HG03060 (cell line): ENCODE measurements at regions not wholly inside any gene's neighbourhood (a gene's known extent, or its start where the extent isn't known, plus 50 kb on each side); places are given as distances from the start of the nearest gene placed in this dataset.
"Not testable (repeated sequence)": the region's sequence is repeated elsewhere in the genome, so short reads cannot be mapped to it uniquely, and the experiment has no call there.

ENCODE experiments used
- ATAC-seq: cut with Tn5 transposase; IDR thresholded peaks from one replicate; pipeline ENCODE4 v1.9.1; 2021; ENCODE audit warnings: low read depth, moderate number of reproducible peaks; ENCODE audit not compliant: unreplicated experiment

DNA sequence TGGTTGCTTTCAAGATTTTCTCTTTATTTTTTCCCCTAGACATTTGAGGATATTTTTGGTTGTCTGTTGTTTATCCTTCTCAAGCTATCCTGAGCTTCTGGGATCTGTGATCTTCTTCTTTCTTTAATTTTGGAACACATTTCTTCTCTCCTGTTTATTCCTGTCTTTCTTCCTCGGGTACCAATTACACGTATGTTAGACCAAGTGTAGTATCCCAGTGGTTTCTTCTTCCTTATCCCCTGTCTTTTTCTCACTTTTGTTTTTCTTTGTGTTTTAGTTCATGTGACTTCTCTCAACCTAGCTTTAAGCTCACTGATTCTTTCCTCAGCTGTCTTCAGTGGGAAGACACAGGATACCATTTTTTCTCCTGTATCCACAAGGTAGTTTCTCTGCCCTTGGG is 120.0 kb downstream of the GALR1 start:
- ATAC-seq: no peak

GRCh38 chr18:77373730-77374445 is 124.2 kb downstream of the GALR1 start:
- ATAC-seq: no peak

DNA sequence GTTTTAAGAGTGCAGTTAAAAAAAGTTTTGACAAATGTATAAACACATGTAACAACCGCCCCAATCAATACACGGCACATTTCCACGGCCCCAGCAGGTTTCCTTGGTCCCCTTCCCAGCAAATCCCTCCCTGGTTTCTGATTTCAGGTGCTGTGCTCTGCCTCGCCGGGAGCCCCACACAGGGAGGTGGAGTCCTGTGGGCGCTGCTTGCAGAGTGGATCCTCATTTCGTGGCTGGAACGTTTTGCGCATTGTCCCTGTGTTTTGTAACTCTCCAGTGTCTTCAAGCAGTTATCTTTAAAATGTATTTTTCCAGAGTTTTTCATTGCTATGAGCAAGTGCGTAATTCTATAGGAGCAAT is 124.8 kb downstream of the GALR1 start:
- no peak for ATAC-seq

- no peak for ATAC-seq
Observed at GRCh38 chr18:77376043-77376732, 126.5 kb downstream of the GALR1 start.

DNA sequence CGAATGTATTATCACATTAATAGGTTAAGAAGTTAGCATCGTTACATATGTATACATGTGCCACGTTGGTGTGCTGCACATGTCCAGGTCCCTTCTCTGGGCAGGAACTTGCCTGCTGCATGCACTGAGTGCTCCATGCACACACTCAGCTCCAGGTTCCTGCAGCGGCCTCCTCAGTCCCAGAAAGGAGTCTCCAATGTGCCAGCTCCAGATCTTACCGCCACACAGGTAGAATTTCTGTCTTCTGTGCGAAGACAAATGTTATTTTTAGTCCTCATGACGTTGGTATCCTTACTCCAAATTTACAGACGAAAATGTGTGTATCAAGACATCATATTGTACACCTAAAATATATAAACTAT is 127.1 kb downstream of the GALR1 start:
- ATAC-seq: no peak

DNA sequence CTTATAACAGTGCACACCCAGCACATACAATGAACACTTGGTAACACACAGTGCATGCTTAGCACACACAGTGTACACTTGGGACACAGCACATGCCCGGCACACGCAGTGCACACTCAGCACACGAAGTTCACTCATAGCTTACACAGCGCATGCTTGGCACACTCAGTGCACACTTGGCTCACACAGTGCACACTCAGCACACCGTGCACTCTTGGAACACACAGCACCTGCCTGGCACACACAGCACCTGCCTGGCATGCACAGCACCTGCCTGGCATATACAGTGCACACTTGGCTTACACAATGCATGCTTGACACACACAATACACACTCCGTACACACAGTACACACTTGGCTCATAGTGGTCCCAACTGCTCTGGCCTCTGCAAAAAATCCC is 128.2 kb downstream of the GALR1 start:
- ATAC-seq: no peak

DNA sequence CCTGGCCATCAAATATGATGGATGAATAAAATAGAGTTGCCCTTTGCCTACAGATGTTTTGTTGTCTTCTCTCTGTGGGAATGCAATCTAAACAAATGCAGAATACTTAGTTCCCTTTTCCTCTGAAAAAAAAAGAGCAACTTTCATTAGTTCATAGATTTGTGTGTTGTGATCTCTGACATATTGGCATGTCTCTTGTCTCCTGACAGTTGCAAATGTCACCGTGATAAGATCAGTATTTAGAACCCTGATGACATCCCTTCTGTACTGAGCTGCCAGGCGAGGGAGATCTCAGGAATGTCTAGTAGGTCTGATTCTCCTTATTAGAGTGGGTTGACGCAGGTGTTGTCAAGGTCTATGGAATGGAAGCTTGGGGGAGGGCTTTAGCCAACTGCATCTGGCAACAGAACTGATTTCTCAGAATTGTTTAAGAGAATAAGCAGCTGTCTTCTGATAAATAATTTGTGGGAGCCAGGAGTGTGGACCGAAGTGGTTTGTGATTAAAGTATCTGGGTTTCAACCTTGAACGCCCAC is 130.4 kb downstream of the GALR1 start:
- ATAC-seq: no peak

- no peak for ATAC-seq
Observed at GRCh38 chr18:77380695-77381094, 131.0 kb downstream of the GALR1 start.

- ATAC-seq: no peak
Observed at GRCh38 chr18:77392321-77392720, 142.7 kb downstream of the GALR1 start.

DNA sequence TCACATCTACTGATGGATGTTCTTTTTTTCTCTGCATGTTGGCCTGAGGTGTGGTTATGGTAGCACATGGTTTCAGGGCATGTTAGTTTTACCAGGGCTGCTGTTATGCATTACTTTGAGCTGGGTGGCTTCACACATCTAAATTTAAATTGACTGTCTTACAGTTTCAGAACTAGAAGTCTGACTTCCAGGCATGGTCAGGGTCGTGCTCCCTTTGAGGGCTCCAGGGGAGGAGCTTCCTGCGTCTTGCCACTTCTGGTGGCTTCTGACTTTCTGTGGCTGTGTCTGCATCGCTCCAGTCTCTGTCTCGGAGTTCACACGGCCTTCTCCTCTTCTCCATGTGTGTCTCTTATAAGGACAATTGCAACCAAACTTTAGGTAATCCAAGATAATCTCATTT is 143.9 kb downstream of the GALR1 start:
- no peak for ATAC-seq

GRCh38 chr18:77395953-77396352 is 146.3 kb downstream of the GALR1 start:
- ATAC-seq: no peak

GRCh38 chr18:77397056-77397455 is 147.4 kb downstream of the GALR1 start:
- ATAC-seq: no peak

- ATAC-seq: no peak
Observed at GRCh38 chr18:77397617-77398016, 148.0 kb downstream of the GALR1 start.

- no peak for ATAC-seq
Observed at GRCh38 chr18:77400561-77400960, 150.9 kb downstream of the GALR1 start.

DNA sequence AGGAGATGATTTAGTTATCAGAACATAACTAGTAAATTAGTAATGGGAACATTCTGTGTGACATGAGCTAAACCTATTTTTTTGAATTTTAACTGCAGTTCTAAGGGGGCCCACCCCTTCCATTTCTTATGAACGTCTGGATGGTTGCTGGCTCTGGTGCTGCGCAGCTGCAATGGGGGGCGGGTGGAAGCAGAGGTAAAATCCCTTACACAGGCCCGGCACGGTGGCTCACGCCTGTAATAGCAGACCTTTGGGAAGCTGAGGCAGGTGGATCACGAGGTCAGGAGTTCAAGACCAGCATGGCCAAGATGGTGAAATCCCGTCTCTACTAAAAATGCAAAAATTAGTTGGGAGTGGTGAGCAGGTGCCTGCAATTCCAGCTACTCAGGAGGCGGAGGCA is 151.5 kb downstream of the GALR1 start:
- ATAC-seq: no peak

GRCh38 chr18:77403969-77404535 is 154.4 kb downstream of the GALR1 start:
- no peak for ATAC-seq

DNA sequence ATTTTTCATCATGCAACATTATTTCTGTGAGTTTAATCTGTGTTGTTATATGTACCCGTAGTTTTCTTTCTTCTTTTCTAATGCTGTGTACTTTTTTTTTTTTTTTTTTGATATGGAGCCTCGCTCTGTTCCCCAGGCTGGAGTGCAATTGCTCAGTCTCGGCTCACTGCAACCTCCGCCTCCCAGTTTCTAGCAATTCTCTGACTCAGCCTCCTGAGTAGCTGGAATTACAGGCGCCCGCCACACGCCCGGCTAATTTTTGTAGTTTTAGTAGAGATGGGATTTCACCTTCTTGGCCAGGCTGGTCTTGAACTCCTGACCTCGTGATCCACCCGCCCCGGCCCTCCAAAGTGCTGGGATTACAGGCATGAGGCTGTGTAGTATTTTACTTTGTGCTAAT is 155.4 kb downstream of the GALR1 start:
- no peak for ATAC-seq

GRCh38 chr18:77407733-77408132 is 158.1 kb downstream of the GALR1 start:
- no peak for ATAC-seq

DNA sequence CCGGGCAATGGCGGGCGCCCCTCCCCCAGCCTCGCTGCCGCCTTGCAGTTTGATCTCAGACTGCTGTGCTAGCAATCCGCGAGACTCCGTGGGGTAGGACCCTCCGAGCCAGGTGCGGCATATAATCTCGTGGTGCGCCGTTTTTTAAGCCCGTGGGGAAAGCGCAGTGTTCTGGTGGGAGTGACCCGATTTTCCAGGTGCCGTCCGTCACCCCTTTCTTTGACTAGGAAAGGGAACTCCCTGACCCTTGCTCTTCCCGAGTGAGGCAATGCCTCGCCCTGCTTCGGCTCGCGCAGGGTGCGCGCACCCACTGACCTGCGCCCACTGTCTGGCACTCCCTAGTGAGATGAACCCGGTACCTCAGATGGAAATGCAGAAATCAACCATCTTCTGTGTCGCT is 171.9 kb downstream of the GALR1 start:
- not testable (repeated sequence) for ATAC-seq

- ATAC-seq: no peak
Observed at GRCh38 chr18:77422974-77423867, 173.6 kb downstream of the GALR1 start.

GRCh38 chr18:77433076-77433475 is 183.4 kb downstream of the GALR1 start:
- no peak for ATAC-seq
